ENCODE measurements at regions not wholly inside any gene's neighbourhood (a gene's known extent, or its start where the extent isn't known, plus 50 kb on each side); places are given as distances from the start of the nearest gene placed in this dataset.

DNA sequence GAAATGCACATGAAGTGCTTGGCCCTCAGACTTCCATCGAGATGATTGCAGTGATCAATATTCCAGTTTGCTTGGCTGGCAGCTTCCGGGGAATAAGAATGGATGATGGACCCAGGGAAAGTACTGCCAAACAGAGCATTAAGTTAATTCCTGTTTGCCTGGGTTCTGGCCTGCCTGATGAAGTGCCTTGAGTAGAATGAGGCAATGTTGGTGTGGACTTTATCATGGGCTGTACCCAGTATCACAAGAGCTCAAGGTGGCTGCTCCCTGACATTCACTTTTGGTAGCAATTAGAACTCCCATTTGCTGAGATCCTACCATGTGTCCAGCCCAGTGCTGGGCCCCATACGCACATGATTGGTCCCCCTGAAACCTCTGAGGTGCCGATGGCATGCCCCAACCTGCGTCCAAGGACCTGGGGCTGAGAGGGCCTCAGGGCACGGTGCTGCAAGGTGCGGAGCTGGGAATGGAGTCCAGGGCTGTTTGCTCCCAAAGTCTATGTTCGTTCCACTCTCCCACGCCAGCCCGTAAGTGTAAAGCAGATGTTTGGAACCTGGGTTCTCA is 80.7 kb downstream of the SLC25A47 start:
- H3K36me3 ChIP-seq = no peaks in the 10 kb centered on the region
- H3K4me3 ChIP-seq = no peak overlapping the region
- TF ChIP-seq POLR2AphosphoS5 (IDR thresholded peaks at IDR 0.05) = no peak
- no peak for TF ChIP-seq POLR2A (IDR thresholded peaks at IDR 0.05; ENCODE audit: low read depth)
- TF ChIP-seq, protein P1, sequence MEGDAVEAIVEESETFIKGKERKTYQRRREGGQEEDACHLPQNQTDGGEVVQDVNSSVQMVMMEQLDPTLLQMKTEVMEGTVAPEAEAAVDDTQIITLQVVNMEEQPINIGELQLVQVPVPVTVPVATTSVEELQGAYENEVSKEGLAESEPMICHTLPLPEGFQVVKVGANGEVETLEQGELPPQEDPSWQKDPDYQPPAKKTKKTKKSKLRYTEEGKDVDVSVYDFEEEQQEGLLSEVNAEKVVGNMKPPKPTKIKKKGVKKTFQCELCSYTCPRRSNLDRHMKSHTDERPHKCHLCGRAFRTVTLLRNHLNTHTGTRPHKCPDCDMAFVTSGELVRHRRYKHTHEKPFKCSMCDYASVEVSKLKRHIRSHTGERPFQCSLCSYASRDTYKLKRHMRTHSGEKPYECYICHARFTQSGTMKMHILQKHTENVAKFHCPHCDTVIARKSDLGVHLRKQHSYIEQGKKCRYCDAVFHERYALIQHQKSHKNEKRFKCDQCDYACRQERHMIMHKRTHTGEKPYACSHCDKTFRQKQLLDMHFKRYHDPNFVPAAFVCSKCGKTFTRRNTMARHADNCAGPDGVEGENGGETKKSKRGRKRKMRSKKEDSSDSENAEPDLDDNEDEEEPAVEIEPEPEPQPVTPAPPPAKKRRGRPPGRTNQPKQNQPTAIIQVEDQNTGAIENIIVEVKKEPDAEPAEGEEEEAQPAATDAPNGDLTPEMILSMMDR (IDR thresholded peaks at IDR 0.05) = no peak
- TF ChIP-seq EP300 (IDR thresholded peaks at IDR 0.05) = no peak
- 95% methylated on average over 10 of the region's 10 CpGs for WGBS
- no peak for DNase-seq (ENCODE audit: extremely low spot score)
- intact Hi-C loops (cut with DNase I) = no loop called here
- no peaks in the 10 kb centered on the region for H3K9me3 ChIP-seq
- peaks cover 5 to 18% (median 12%) of the 10 kb centered on the region in 4 donors for H3K4me1 ChIP-seq
- no peaks in the 10 kb centered on the region for H3K27me3 ChIP-seq
- H3K27ac ChIP-seq (replicated peaks in 1 of 4) = no peak overlapping the region

DNA sequence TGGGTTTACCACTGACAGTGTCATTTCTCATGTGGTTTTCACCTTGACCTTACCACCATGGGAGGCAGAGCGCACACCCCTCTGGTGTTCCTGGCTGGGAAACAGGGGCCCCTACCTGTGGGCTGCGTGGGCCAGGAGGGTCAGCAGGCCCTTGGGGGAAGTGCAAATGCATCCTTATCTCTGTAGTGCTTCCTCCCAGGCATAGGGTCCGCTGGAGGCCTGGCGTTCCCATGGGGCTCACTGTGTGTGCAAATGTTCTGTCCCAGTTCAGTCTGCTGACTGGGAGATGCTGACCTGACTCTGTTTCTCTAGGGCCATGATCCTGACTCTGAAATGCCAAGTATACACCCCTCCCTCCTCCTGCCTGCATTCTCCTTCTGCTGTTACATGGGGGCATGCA is 81.3 kb downstream of the SLC25A47 start:
- peaks cover 5 to 18% (median 12%) of the 10 kb centered on the region in 4 donors for H3K4me1 ChIP-seq
- H3K4me3 ChIP-seq = no peak overlapping the region
- H3K27me3 ChIP-seq = no peaks in the 10 kb centered on the region
- no peaks in the 10 kb centered on the region for H3K36me3 ChIP-seq
- H3K27ac ChIP-seq (replicated peaks in 1 of 4) = no peak overlapping the region
- 75% methylated on average over 4 of the region's 4 CpGs for WGBS
- no peak for DNase-seq (ENCODE audit: extremely low spot score)
- intact Hi-C loops (cut with DNase I) = no loop called here
- no peaks in the 10 kb centered on the region for H3K9me3 ChIP-seq
- no peak for TF ChIP-seq EP300 (IDR thresholded peaks at IDR 0.05)
- TF ChIP-seq POLR2A (IDR thresholded peaks at IDR 0.05; ENCODE audit: low read depth) = no peak
- TF ChIP-seq POLR2AphosphoS5 (IDR thresholded peaks at IDR 0.05) = no peak
- TF ChIP-seq, protein P1 (IDR thresholded peaks at IDR 0.05) = no peak

DNA sequence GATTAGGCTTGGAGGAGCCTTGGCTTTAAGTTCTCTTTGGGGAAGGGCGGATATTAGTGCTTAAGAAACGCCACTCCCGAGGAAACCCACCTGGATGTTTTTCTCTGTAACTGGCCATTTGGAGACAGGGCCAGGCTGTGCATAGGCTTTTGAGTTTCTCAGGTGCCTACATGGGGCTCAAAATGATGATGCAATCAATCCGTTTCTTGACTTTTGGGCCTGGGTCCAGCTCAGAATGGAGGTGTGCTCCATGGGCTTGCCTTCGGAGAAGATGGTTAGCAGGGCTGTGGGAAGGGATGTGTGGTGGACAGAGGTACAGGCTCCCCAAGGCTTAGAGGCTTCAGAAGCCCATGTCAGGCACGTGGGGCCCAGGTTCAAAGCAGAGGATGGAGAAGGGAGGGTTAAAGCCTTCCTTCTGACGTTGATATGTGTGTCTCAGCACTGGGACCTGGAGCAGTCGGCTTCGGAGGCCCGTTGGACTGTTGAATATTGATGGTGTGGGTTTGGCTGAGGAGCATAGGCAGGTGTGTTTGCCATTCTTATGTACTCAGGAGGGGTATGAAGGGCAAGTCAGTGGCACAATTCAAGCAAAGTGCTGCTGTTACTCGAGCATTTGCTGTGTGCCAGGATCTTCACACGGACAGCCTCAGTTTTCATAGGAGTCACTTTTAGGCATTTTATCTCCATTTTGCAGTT is 82.8 kb downstream of the SLC25A47 start:
- no peaks in the 10 kb centered on the region for H3K36me3 ChIP-seq
- TF ChIP-seq EP300 (IDR thresholded peaks at IDR 0.05) = no peak
- no peak for TF ChIP-seq POLR2AphosphoS5 (IDR thresholded peaks at IDR 0.05)
- no peak for TF ChIP-seq POLR2A (IDR thresholded peaks at IDR 0.05; ENCODE audit: low read depth)
- TF ChIP-seq, protein P1 (IDR thresholded peaks at IDR 0.05) = no peak
- no peaks in the 10 kb centered on the region for H3K9me3 ChIP-seq
- peaks cover 5 to 18% (median 10%) of the 10 kb centered on the region in 4 donors for H3K4me1 ChIP-seq
- no peaks in the 10 kb centered on the region for H3K27me3 ChIP-seq
- no peak for DNase-seq (ENCODE audit: extremely low spot score)
- WGBS = 86% methylated on average over 12 of the region's 12 CpGs
- intact Hi-C loops (cut with DNase I) = no loop called here
- H3K4me3 ChIP-seq = no peak overlapping the region
- no peak overlapping the region for H3K27ac ChIP-seq (replicated peaks in 1 of 4)

DNA sequence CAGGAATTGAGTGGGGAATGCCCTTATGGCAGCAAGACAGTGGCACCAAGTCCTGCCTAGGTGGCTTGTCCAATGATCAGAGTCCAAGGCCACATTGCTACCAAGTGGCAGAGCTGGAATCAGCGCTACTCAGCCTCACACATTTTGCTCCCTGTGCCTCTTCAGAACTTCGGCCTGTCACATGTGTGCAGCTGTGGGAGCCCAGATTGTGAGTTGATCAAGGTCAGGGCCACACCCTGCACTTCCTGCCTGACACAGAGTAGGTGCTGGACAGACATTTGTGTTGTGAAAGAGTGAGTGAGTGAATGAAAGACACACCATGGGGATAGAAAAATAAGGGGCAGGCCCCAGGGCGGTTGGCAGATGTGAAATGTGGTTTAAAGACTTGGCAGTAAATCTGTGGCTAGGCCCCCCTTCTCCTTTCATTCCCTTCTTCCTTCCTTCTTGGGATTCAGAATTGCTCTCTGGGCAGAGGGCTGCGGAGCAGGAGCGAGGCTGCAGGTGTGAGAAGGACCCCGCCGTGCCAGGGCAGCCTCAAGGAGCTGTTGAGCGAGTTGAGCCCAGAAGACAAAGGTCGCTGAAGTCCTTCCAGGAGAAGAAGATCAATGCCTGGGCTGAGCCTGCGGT is 83.5 kb downstream of the SLC25A47 start:
- WGBS = 87% methylated on average over 10 of the region's 10 CpGs
- H3K4me3 ChIP-seq = no peak overlapping the region
- no peaks in the 10 kb centered on the region for H3K9me3 ChIP-seq
- intact Hi-C loops (cut with DNase I) = no loop called here
- H3K4me1 ChIP-seq = peaks cover 5 to 18% (median 10%) of the 10 kb centered on the region in 4 donors
- no peak for DNase-seq (ENCODE audit: extremely low spot score)
- TF ChIP-seq EP300 (IDR thresholded peaks at IDR 0.05) = no peak
- TF ChIP-seq POLR2A (IDR thresholded peaks at IDR 0.05; ENCODE audit: low read depth) = no peak
- no peak for TF ChIP-seq POLR2AphosphoS5 (IDR thresholded peaks at IDR 0.05)
- no peak overlapping the region for H3K27ac ChIP-seq (replicated peaks in 1 of 4)
- H3K27me3 ChIP-seq = no peaks in the 10 kb centered on the region
- no peaks in the 10 kb centered on the region for H3K36me3 ChIP-seq

DNA sequence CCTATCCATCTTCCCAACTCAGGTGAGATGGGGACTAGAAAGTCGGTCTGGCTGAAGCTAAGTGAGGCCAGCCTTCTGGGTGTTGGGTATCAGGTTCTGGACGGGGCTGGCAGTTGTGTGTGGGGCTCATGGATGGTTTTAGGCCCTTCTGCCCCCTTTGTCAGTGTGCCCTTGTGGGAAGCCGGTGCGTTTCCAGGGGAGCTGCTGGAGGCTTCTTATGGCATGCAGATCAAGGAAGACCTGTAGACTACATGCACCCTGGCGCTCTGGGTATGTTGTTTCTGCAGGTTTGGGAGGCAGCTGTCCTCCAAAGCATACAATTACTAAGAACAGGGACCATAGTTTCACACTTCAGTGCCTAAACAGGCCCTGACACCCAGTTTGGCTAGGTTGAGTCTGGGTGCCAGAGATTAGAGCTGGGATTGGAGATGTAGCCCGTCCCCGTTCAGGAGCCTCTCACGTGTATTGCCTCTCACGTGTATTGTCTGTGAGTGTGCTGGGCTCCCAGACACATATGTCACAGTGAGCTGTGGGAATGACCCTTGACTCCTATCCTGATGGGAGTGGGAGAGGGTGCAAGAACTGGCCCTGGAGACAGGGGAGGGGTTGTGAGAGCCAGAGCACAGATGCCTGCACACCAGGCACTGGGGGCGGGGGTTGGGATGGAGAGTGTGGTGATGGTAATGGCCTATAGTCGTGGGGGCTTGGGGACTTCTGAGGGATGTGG is 84.4 kb downstream of the SLC25A47 start:
- no peak overlapping the region for H3K4me3 ChIP-seq
- no peak overlapping the region for H3K27ac ChIP-seq (replicated peaks in 1 of 4)
- H3K27me3 ChIP-seq = no peaks in the 10 kb centered on the region
- H3K4me1 ChIP-seq = peaks cover 3 to 15% (median 9%) of the 10 kb centered on the region in 4 donors
- 94% methylated on average over 11 of the region's 11 CpGs for WGBS
- TF ChIP-seq POLR2A (IDR thresholded peaks at IDR 0.05; ENCODE audit: low read depth) (no peak), EP300 (IDR thresholded peaks at IDR 0.05) (no peak), POLR2AphosphoS5 (IDR thresholded peaks at IDR 0.05) (no peak)
- TF ChIP-seq, protein P1 (IDR thresholded peaks at IDR 0.05) = no peak
- H3K9me3 ChIP-seq = no peaks in the 10 kb centered on the region
- intact Hi-C loops (cut with DNase I) = no loop called here
- H3K36me3 ChIP-seq = no peaks in the 10 kb centered on the region
- no peak for DNase-seq (ENCODE audit: extremely low spot score)
